NCI-H460 (cell line): ENCODE measurements at regions not wholly inside any gene's neighbourhood (a gene's known extent, or its start where the extent isn't known, plus 50 kb on each side); places are given as distances from the start of the nearest gene placed in this dataset.
"Not testable (repeated sequence)": the region's sequence is repeated elsewhere in the genome, so short reads cannot be mapped to it uniquely, and the experiment has no call there.

Source experiments
- DNase-seq: peaks from one replicate; pipeline ENCODE4 v3.0.0-alpha.2; 2016; ENCODE audit warnings: low read depth; ENCODE audit errors: extremely low read depth

GRCh38 chrY:7814361-7814760 lies 902.8 kb upstream of the AMELY start:
- no peak for DNase-seq

DNA sequence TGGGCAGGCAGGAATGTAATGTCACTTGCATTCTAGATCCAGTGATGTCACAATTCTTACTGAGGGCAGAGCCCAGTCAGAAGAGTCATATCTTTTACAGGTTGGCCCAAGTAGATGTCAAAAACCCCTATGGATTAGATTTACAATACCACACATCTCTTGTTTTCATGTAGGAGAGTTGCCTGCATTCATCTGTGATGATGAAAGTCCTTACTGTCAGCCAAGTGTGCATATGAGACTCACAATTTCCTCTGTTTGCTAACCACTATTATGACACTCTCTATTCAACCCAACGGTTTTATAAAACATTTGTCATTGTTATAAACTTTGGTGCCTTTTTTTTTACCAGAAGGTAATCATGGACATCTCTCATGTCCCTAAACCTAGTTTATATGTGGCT lies 898.8 kb upstream of the AMELY start:
- DNase-seq: no peak

DNA sequence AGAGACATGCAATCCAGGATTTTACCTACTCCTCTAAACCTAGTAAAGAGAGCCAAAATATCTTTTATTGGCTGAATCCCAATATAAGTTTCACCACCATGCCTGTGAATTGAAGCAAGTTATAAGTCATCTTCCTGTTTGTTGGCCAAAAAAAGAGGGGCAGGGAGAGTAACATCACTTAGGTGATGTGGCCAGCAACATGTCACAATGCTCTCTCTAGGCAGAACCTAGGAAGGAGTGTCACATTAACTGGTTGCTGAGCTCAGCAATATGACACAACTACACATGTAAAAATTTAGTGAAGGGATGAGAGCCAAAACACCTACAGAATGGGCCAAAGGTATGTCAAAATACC lies 895.9 kb upstream of the AMELY start:
- no peak for DNase-seq

DNA sequence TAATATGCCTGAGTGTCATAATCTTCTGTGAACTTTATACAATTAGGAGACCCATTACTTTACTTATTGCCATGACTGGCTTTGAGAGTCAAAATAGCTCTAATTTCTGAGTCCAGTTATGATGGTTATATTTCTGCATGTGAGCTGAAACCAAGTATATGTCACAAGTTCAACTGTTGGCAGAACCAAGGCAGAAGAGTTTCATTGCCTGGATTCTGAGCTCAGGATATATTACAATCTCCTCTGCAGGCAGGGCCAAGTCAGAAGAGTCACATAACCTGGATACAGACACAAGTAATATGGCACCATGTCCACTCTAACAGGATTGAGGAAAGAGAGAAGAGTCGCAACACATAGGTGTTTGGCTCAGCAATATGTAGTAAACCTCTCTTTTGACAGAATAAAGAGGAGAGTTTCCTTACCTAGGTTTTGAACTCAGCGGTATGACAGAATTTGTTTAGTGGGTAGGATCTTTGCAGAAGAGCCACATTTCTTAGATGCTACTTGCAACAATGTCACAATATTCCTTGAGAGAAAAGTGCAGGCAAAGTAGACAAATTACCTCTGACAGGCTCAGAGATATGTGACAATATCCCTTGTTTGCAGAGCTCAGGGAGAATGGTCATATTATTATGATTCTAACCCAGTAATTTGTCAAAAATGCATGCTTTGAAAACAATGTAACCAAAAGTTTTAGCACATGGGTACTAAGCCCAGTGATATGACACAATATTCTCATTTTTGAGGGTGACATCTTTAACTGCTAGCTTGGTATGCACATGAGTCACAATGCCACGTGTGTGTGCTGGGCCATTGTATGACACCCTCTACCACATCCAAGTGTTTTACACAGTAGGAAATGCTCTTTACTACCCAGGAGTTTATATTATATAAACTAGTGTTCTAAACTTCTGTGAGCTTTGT lies 895.3 kb upstream of the AMELY start:
- DNase-seq: no peak

DNA sequence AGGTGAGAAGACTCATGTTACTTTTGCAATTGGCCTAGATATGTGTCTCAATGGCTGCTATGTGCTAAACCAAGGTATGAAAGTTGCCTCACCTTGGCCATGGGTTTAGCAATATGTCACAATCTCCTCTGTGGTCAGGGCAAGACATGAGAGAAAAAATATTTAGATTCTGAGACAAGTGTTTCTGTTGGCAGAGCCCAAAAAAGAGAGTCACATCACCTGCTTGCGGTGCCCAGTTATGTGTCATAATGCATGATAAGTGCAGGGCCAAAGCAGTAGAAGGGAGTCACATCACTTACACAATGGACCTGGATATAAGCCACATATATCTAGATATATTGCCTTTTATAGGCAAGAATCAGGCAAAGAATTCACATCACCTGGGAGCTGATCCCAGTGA lies 894.1 kb upstream of the AMELY start:
- DNase-seq: no peak

- DNase-seq: no peak
Observed at GRCh38 chrY:7803737-7804136, 892.2 kb upstream of the AMELY start.

DNA sequence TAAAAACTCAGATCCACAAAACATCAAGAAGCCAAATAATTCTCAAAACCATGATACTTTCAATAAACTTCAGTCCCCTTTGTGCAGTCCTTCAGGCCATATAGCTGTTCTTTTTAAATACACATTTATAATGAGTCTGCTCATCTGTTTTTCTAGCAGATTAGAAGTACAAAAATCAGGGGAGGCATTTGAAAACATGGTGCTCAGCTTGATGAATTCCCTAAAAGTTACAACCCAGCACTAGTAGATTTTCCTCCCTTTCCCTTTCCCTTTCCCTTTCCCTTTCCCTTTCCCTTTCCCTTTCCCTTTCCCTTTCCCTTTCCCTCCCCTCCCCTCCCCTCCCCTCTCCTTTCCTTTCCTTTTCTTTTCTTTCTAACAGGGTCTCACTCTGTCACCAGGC lies 884.6 kb upstream of the AMELY start:
- DNase-seq: no peak

GRCh38 chrY:7794441-7794840 lies 882.9 kb upstream of the AMELY start:
- DNase-seq: no peak

GRCh38 chrY:7793989-7794388 lies 882.4 kb upstream of the AMELY start:
- DNase-seq: no peak

DNA sequence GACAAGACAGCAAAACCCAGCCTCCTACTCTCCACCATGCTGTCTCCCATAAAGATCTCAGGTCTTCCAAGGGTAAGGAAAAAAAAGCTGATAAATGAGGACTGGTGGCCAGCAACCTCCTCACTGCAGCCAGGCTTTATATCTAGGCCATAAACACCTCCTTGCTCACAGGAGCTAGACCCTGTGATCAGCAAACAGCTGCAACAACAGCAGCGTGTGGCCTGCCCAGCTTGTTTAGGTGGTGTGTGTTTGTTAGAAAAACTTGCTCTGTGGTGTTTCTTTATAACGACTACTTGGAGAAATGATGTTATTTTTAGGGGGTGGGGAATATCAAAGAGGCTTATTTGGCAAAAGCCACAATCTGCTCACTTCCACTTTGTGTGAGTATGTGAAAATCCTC lies 880.9 kb upstream of the AMELY start:
- no peak for DNase-seq

- DNase-seq: no peak
Observed at GRCh38 chrY:7781501-7781900, 869.9 kb upstream of the AMELY start.

DNA sequence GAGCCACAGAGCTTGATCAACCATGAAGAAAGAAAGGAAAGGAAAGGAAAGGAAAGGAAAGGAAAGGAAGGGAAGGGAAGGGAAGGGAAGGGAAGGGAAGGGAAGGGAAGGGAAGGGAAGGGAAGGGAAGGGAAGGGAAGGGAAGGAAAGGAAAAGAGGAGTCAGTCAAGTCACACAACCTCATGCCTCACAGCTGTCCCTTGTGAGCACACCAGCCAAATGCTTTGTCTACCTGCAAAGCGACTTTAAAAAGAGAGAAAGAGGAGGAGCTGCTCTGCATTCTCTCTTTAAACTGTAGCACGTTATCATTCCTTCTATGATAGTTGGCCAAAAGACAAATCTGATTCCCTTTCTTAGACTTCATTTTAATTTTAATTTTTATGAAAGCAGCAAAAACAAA lies 863.9 kb upstream of the AMELY start:
- DNase-seq: not testable (repeated sequence)

GRCh38 chrY:7771771-7772170 lies 860.2 kb upstream of the AMELY start:
- no peak for DNase-seq

DNA sequence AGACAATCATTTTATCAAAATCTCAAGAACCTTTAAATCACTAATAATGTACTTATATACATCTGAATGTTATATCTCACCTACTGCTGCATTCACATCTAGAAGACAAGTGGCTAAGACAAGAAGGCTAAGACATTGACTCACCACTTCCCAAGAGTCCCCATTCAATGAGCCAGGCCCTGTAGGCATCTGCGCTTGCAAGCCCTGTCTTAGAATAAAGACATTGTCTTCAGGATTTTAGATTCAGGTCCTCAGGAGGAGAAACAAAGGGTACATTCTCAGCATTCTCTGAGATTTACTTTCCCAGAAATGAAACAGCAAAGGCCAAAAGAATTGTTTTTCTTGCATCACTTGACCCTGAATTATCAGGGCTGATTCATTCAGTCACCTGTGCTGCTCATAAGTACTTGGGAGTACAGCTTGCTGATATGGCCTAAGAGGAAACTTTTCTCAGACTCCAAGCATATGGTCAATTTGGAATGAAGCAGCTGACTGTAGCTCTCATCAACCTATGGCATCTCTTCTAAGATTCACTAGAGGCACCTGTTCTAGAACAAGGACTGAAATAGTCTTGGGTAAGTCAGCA lies 858.3 kb upstream of the AMELY start:
- no peak for DNase-seq

DNA sequence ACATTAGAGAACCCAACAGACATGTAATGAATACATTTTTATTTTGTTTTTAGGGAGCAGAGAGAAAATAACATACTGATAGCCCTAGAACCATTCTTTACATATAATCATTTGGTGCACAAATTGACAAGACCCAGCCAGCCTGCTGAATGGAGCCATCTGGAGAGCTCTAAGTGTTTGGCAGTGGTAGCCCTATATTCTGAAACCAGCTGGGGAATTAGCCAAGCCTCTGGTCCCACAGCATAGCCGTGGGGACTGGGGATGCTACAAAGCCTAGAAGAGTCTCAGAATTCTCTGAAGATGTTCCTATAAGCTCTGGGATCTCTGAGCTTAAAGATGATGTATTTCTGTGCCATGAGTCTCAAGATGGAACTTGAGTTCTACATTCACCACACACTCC lies 857.3 kb upstream of the AMELY start:
- no peak for DNase-seq

GRCh38 chrY:7753711-7754110 lies 842.2 kb upstream of the AMELY start:
- no peak for DNase-seq

DNA sequence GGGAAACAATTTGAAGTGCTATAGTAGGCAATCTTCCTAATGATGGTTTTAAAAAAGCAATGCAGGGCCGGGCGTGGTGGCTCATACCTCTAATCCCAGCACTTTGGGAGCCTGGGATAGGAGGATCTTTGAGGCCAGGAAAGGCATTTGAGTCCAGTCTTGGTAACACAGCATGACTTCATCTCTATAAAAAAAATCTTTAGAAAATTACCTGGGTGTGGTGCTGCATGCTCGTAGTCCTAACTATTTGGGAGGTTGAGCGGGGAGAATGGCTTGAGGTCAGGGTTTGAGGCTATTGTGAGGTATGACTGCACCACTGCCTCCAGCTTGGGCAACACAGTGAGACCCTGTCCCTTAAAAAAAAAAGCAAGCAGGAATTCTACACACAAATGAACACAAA lies 835.2 kb upstream of the AMELY start:
- DNase-seq: no peak

DNA sequence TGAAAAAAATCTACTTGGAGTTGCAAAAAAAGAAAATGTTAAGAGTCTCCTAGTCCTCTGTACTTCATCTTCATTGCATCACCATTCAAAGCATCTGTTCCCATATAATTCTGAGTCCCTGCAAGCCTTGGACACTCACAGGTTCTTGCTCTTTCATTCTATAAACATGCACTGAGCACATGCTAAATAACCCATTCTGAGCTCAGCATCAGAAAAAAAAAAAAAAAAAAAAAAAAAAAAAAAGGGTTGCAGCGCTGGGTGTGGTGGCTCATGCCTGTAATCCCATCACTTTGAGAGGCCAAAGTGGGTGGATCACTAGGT lies 834.0 kb upstream of the AMELY start:
- no peak for DNase-seq

DNA sequence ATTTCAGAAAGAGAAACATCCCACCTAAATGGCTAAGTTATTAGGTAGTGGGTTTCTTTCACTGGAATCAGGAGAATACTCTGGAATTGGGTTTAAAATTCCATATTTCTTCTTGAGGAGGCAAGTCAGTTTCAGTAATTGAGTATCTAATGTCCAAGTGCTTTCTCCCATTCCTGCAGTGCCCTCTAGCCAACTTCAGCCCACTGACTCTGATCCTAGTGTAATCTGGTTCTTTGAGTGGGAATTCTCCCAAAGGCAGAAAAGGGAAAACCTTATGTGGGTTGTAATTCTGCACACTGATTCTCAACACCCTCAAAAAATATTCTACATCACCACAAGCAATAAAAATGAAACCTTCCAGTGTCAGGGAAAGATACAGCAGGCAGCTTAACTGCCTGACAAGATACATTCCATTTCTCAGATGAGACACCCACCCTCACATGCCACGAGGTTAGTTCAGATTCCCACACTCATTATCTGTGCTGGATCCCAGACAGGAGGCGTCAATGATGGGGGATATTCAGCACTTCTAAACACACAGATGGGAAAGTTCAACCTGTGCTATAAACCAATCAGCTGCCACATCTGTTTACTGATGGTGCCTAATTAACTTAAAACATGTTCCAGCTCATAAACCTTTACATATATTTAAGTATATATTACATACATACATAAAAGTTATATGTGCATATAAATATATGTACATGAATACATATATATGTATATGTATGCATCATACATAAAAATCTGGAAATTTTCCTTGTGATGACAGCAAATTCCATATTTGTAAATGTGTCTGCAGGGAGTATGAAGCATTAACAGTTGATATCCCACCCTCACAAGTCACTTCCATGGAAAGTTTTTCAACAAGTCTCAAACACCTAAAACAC lies 833.4 kb upstream of the AMELY start:
- DNase-seq: no peak

DNA sequence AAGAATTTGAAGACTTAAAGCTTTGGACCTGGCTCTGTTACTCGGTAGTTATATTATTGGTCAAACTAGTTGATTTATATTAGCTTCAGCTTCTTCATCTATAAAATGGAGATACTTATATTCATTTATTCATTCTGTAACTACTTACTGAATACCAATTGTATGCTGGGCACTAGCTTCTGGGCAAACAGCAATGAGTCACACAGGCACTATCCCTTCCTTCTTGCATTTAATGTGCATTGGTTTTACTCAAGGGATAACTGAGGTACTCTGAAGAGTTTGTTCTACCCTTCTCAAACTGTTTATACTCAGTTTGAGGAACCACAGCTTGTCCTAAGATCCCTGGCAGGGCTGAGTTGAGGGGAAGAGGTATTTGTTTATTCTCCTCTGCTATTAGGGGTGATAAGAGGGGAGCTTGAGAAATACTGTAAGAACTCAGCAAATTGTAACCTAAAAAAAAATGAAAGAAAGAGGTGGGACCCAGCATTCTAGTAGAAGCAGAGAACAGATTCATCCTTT lies 825.4 kb upstream of the AMELY start:
- no peak for DNase-seq

GRCh38 chrY:7731651-7732050 lies 820.1 kb upstream of the AMELY start:
- DNase-seq: no peak
